ENCODE measurements at regions not wholly inside any gene's neighbourhood (a gene's known extent, or its start where the extent isn't known, plus 50 kb on each side); places are given as distances from the start of the nearest gene placed in this dataset.

- H3K4me3 ChIP-seq (ENCODE audit: low read depth, low read length): no peak overlapping the region
- H3K4me2 ChIP-seq (ENCODE audit: low read length): no peak overlapping the region
- no peak overlapping the region for H2AFZ ChIP-seq
- no peak overlapping the region for H3K27ac ChIP-seq
- no peaks in the 10 kb centered on the region for H3K36me3 ChIP-seq (ENCODE audit: control insufficient read depth, insufficient read depth, low read length)
- no peaks in the 10 kb centered on the region for H3K79me2 ChIP-seq
- TF ChIP-seq CTCF (IDR thresholded peaks at IDR 0.05): no peak
- H3K9me3 ChIP-seq (ENCODE audit: control insufficient read depth, low read length): no peaks in the 10 kb centered on the region
- H3K9ac ChIP-seq: no peak overlapping the region
- no peaks in the 10 kb centered on the region for H3K4me1 ChIP-seq
- H3K27me3 ChIP-seq (ENCODE audit: control insufficient read depth, insufficient read depth, low read length): no peaks in the 10 kb centered on the region
Observed at GRCh38 chr5:74991522-74991921, 60.8 kb downstream of the GCNT4 start.

GRCh38 chr5:74990194-74990593 is 62.2 kb downstream of the GCNT4 start:
- Histone ChIP-seq H3K4me1 (no peaks in the 10 kb centered on the region), H3K4me3 (ENCODE audit: low read depth, low read length) (no peak overlapping the region), H3K4me2 (ENCODE audit: low read length) (no peak overlapping the region), H3K27ac (no peak overlapping the region), H3K36me3 (ENCODE audit: control insufficient read depth, insufficient read depth, low read length) (no peaks in the 10 kb centered on the region), H3K9me3 (ENCODE audit: control insufficient read depth, low read length) (no peaks in the 10 kb centered on the region), H3K79me2 (no peaks in the 10 kb centered on the region), H3K27me3 (ENCODE audit: control insufficient read depth, insufficient read depth, low read length) (no peaks in the 10 kb centered on the region), H3K9ac (no peak overlapping the region), H2AFZ (no peak overlapping the region)
- no peak for TF ChIP-seq CTCF (IDR thresholded peaks at IDR 0.05)

- Histone ChIP-seq H3K4me3 (ENCODE audit: low read depth, low read length) (no peak overlapping the region), H3K4me1 (no peaks in the 10 kb centered on the region), H3K36me3 (ENCODE audit: control insufficient read depth, insufficient read depth, low read length) (no peaks in the 10 kb centered on the region), H3K9ac (no peak overlapping the region), H3K9me3 (ENCODE audit: control insufficient read depth, low read length) (no peaks in the 10 kb centered on the region), H3K27ac (no peak overlapping the region), H3K79me2 (no peaks in the 10 kb centered on the region), H3K27me3 (ENCODE audit: control insufficient read depth, insufficient read depth, low read length) (no peaks in the 10 kb centered on the region), H2AFZ (no peak overlapping the region), H3K4me2 (ENCODE audit: low read length) (no peak overlapping the region)
- no peak for TF ChIP-seq CTCF (IDR thresholded peaks at IDR 0.05)
Observed at GRCh38 chr5:74988273-74988983, 63.9 kb downstream of the GCNT4 start.

GRCh38 chr5:74978345-74978744 is 74.0 kb downstream of the GCNT4 start:
- Histone ChIP-seq H3K79me2 (no peaks in the 10 kb centered on the region), H3K27ac (peak overlapping the region; percentile 8), H2AFZ (peak overlapping the region; percentile 54), H3K4me2 (ENCODE audit: low read length) (no peak overlapping the region), H3K9me3 (ENCODE audit: control insufficient read depth, low read length) (no peaks in the 10 kb centered on the region), H3K27me3 (ENCODE audit: control insufficient read depth, insufficient read depth, low read length) (no peaks in the 10 kb centered on the region), H3K4me3 (ENCODE audit: low read depth, low read length) (no peak overlapping the region), H3K4me1 (peaks cover 5% of the 10 kb centered on the region), H3K36me3 (ENCODE audit: control insufficient read depth, insufficient read depth, low read length) (no peaks in the 10 kb centered on the region), H3K9ac (no peak overlapping the region)
- TF ChIP-seq CTCF (IDR thresholded peaks at IDR 0.05): no peak

- Histone ChIP-seq H3K27ac (no peak overlapping the region), H3K4me1 (peaks cover 5% of the 10 kb centered on the region), H3K4me3 (ENCODE audit: low read depth, low read length) (no peak overlapping the region), H3K9me3 (ENCODE audit: control insufficient read depth, low read length) (no peaks in the 10 kb centered on the region), H2AFZ (no peak overlapping the region), H3K36me3 (ENCODE audit: control insufficient read depth, insufficient read depth, low read length) (no peaks in the 10 kb centered on the region), H3K9ac (no peak overlapping the region), H3K79me2 (no peaks in the 10 kb centered on the region), H3K27me3 (ENCODE audit: control insufficient read depth, insufficient read depth, low read length) (no peaks in the 10 kb centered on the region), H3K4me2 (ENCODE audit: low read length) (no peak overlapping the region)
- no peak for TF ChIP-seq CTCF (IDR thresholded peaks at IDR 0.05)
Observed at GRCh38 chr5:74977471-74977870, 74.9 kb downstream of the GCNT4 start.
